Mesodermal cell (in vitro differentiated cells): ENCODE measurements at regions not wholly inside any gene's neighbourhood (a gene's known extent, or its start where the extent isn't known, plus 50 kb on each side); places are given as distances from the start of the nearest gene placed in this dataset.
"Not testable (repeated sequence)": the region's sequence is repeated elsewhere in the genome, so short reads cannot be mapped to it uniquely, and the experiment has no call there.

ENCODE experiments used
- H3K27ac ChIP-seq: 2 replicates; pipeline ENCODE4 v1.7.0; 2013; ENCODE audit warnings: mild to moderate bottlenecking, low read depth, low read length, moderate library complexity; ENCODE audit not compliant: severe bottlenecking
- H3K36me3 ChIP-seq: 2 replicates; pipeline ENCODE4 v1.7.1; 2013; ENCODE audit warnings: mild to moderate bottlenecking, low read length, moderate library complexity; ENCODE audit not compliant: control insufficient read depth, insufficient read depth
- H3K4me1 ChIP-seq: one replicate; pipeline ENCODE4 v1.7.1; 2013; ENCODE audit warnings: mild to moderate bottlenecking, low read length; ENCODE audit not compliant: insufficient read depth, control insufficient read depth, poor library complexity, severe bottlenecking
- H3K4me3 ChIP-seq: 2 replicates; pipeline ENCODE4 v1.7.0; 2013; ENCODE audit warnings: low read length, control low read depth, mild to moderate bottlenecking; ENCODE audit not compliant: insufficient read depth, poor library complexity, severe bottlenecking; ENCODE audit errors: extremely low read depth
- H3K9me3 ChIP-seq: 2 replicates; pipeline ENCODE4 v1.7.1; 2013; ENCODE audit warnings: mild to moderate bottlenecking, low read length, moderate library complexity; ENCODE audit not compliant: control insufficient read depth
- WGBS, 2 experiments: methylation state at CpG; one replicate each; pipeline ENCODE4 v1.1.5; 2013; ENCODE audit warnings: missing lambda C conversion rate in 2 of 2; ENCODE audit not compliant: insufficient coverage in 2 of 2; 5-methylcytosine and 5-hydroxymethylcytosine counted together

GRCh38 chr2:204160989-204161388, 224.4 kb downstream of the ICOS start:
- Histone ChIP-seq H3K4me1 (no peaks in the 10 kb centered on the region), H3K9me3 (peaks cover 8% of the 10 kb centered on the region), H3K27ac (no peak overlapping the region), H3K36me3 (no peaks in the 10 kb centered on the region), H3K4me3 (no peak overlapping the region)

- WGBS, 2 experiments: 100% methylated on average over 1 of the region's 3 CpGs
- no peaks in the 10 kb centered on the region for H3K4me1 ChIP-seq
- no peak overlapping the region for H3K27ac ChIP-seq
- peaks cover 8% of the 10 kb centered on the region for H3K9me3 ChIP-seq
- no peak overlapping the region for H3K4me3 ChIP-seq
- H3K36me3 ChIP-seq: no peaks in the 10 kb centered on the region
These were observed 225.3 kb downstream of the ICOS start for GRCh38 chr2:204161886-204162285.

GRCh38 chr2:204166961-204167360, 230.4 kb downstream of the ICOS start:
- Histone ChIP-seq H3K4me1 (no peaks in the 10 kb centered on the region), H3K36me3 (no peaks in the 10 kb centered on the region), H3K9me3 (no peaks in the 10 kb centered on the region), H3K4me3 (no peak overlapping the region), H3K27ac (no peak overlapping the region)
- WGBS, 2 experiments: no CpG with 5 or more reads among the region's 3 CpGs

GRCh38 chr2:204167670-204168069, 231.1 kb downstream of the ICOS start:
- WGBS, 2 experiments: 68 to 83% methylated on average over 4 of the region's 6 CpGs
- not testable (repeated sequence) for H3K36me3 ChIP-seq, H3K9me3 ChIP-seq, H3K4me1 ChIP-seq, H3K27ac ChIP-seq, H3K4me3 ChIP-seq

GRCh38 chr2:204170411-204170810, 233.8 kb downstream of the ICOS start:
- no peaks in the 10 kb centered on the region for H3K9me3 ChIP-seq
- H3K4me3 ChIP-seq: no peak overlapping the region
- no peaks in the 10 kb centered on the region for H3K36me3 ChIP-seq
- no peak overlapping the region for H3K27ac ChIP-seq
- no peaks in the 10 kb centered on the region for H3K4me1 ChIP-seq
- no CpG with 5 or more reads among the region's 4 CpGs for WGBS, 2 experiments

- H3K4me3 ChIP-seq: no peak overlapping the region
- no peaks in the 10 kb centered on the region for H3K36me3 ChIP-seq
- H3K9me3 ChIP-seq: no peaks in the 10 kb centered on the region
- no peaks in the 10 kb centered on the region for H3K4me1 ChIP-seq
- no peak overlapping the region for H3K27ac ChIP-seq
- WGBS, 2 experiments: 45 to 57% methylated on average over 3 to 5 of the region's 6 CpGs
These were observed 235.0 kb downstream of the ICOS start for GRCh38 chr2:204171432-204172144.

GRCh38 chr2:204172145-204172600, 235.6 kb downstream of the ICOS start:
- 44 to 84% methylated on average over 3 to 4 of the region's 7 CpGs for WGBS, 2 experiments
- H3K4me1 ChIP-seq: no peaks in the 10 kb centered on the region

GRCh38 chr2:204174034-204174433, 237.5 kb downstream of the ICOS start:
- WGBS, 2 experiments: 40 to 71% methylated on average over 1 to 2 of the region's 2 CpGs
- H3K4me1 ChIP-seq: no peaks in the 10 kb centered on the region

More at GRCh38 chr2:204172145-204172600, 235.6 kb downstream of the ICOS start:
- no peak overlapping the region for H3K27ac ChIP-seq
- H3K9me3 ChIP-seq: no peaks in the 10 kb centered on the region
- H3K36me3 ChIP-seq: no peaks in the 10 kb centered on the region
- H3K4me3 ChIP-seq: no peak overlapping the region

GRCh38 chr2:204175552-204176271, 239.1 kb downstream of the ICOS start:
- H3K4me3 ChIP-seq: no peak overlapping the region
- WGBS, 2 experiments: 82 to 100% methylated on average over 2 to 3 of the region's 4 CpGs
- no peak overlapping the region for H3K27ac ChIP-seq
- no peaks in the 10 kb centered on the region for H3K9me3 ChIP-seq
- no peaks in the 10 kb centered on the region for H3K4me1 ChIP-seq
- H3K36me3 ChIP-seq: no peaks in the 10 kb centered on the region

More at GRCh38 chr2:204174034-204174433, 237.5 kb downstream of the ICOS start:
- Histone ChIP-seq H3K36me3 (no peaks in the 10 kb centered on the region), H3K4me3 (no peak overlapping the region), H3K9me3 (no peaks in the 10 kb centered on the region), H3K27ac (no peak overlapping the region)

- no peaks in the 10 kb centered on the region for H3K4me1 ChIP-seq
- H3K36me3 ChIP-seq: no peaks in the 10 kb centered on the region
- no peak overlapping the region for H3K4me3 ChIP-seq
- H3K27ac ChIP-seq: no peak overlapping the region
- no CpG with 5 or more reads among the region's 1 CpG for WGBS, 2 experiments
- H3K9me3 ChIP-seq: no peaks in the 10 kb centered on the region
These were observed 239.7 kb downstream of the ICOS start for GRCh38 chr2:204176306-204176705.
